RCC 7860 (cell line): ENCODE measurements at regions not wholly inside any gene's neighbourhood (a gene's known extent, or its start where the extent isn't known, plus 50 kb on each side); places are given as distances from the start of the nearest gene placed in this dataset.

Experiments used
- DNase-seq: peaks from one replicate; pipeline ENCODE4 v3.0.0-alpha.2; 2015; ENCODE audit warnings: low spot score
- FAIRE-seq: peaks from 2 replicates; lab custom pipeline; 2012; peaks lifted over from hg19 to GRCh38; lab: Jason Lieb, UNC

DNA sequence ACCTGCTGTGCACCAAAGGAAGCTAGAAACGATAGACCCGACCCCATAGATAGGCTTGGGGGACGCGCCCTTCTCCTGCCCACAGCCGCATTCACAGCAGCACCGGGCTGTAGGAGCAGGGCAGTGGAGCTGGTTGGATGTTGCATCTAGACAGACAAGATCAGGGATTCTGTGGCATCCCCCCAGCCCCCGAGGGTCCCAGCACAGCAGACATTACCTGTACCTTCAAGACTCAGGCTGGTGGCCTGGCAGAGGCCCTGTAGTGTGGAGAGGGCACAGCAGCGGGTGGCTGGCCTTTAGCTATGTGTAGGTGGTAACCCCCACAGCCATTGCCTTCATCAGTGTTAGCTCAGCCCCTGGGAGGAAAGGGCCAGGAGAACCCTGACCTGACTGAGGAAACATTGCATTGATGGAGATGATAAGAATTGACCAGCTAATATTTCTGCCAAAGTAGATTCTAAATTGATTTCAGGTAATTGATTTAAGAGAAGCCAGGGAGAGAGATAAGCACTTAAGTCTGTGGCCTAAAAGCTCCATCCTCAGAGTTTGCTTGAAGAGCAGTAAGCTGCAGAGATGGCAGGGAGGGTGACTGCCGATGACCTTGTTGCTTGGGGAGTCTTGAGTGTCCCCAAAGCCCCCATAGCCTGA is 269.4 kb downstream of the TLE3 start:
- FAIRE-seq, result no peak
- no peak for DNase-seq

- FAIRE-seq, result no peak
These were observed 267.7 kb downstream of the TLE3 start for GRCh38 chr15:69829974-69830373.

DNA sequence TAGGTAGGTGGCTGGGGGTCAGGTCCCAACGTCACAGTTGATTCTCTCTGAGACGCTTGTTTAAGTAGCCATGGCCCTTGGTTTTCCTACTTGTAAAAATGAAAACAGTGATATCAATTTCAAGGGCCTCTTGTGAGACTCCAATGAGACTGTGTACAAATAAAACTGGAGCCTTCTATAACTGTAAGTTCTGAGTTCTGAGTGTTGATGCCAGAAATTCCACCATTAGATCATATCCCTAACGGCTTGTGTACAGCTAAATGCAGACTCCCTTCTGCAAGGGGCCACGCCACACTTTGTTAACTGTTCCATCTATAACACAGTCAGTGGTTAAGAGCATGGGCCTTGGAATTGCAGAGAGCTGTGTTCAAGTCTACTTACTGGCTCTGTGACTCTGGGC is 267.3 kb downstream of the TLE3 start:
- no peak for DNase-seq
- FAIRE-seq, result no peak

More at GRCh38 chr15:69829974-69830373, 267.7 kb downstream of the TLE3 start:
- no peak for DNase-seq

GRCh38 chr15:69830876-69831275 is 266.8 kb downstream of the TLE3 start:
- no peak for FAIRE-seq
- DNase-seq, result no peak

- DNase-seq, result no peak
- no peak for FAIRE-seq
These were observed 263.4 kb downstream of the TLE3 start for GRCh38 chr15:69834267-69834666.

DNA sequence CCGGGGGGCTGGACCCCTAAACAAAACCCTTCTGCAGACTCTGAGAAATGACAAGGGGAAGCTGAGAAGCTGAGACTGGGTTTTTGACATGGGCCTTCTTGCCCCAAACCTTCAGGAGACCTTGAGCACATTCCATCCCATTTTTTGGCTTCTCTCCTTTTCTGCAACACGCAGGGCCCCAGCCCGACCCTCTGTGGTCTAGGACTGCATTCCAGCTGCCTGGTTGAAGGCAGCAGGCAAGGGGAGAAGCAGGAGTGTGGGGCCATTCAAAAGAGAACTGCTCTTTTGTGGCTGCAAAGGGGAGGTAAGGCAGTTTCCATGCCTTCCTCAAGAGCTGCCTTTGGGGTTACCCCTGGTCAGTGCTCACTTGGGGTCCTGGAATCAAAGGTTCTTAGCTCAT is 263.0 kb downstream of the TLE3 start:
- FAIRE-seq (no peak), DNase-seq (no peak)

GRCh38 chr15:69836048-69836447 is 261.7 kb downstream of the TLE3 start:
- no peak for DNase-seq
- no peak for FAIRE-seq

GRCh38 chr15:69836526-69837230 is 261.0 kb downstream of the TLE3 start:
- no peak for FAIRE-seq
- DNase-seq, result no peak

DNA sequence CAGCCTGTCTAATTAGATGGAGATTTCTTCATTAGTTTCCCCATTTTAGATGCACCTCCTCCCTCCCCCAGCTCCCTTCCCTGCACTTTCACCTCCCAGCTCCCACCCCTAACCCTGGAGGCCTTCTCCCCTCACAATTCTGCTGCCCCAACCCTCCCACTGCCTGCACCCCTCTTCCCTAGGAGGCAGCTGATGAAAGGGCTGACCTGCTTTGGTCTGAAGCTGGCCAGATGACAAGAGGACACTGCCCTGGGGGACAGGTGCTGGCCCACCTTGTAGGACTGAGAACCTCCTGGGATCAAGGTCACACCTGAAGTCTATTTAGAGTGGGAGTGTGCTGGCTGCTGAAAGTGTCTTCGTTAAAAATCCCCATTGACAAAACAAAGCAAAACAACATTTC is 259.4 kb downstream of the TLE3 start:
- DNase-seq (no peak), FAIRE-seq (no peak)

DNA sequence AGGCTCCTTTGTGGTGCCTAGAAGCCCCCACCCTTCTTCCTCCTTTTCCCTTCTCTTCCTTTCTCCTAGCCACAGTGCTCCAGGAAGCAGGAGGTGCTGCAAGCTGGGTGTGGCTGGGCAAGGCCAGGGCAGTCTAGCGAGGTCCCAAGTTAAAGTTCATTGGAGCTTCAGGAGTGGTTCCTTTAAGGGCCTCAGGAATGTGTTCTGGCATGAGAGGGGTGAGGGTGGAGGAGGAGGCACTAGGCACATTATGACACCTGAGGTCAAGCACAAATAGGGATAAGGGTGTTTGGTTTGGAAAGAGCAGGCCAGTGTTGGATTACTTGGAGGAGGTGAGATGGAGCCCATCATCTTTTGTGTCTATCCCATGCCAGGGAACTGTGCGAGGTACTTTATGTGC is 258.7 kb downstream of the TLE3 start:
- FAIRE-seq, result no peak

DNA sequence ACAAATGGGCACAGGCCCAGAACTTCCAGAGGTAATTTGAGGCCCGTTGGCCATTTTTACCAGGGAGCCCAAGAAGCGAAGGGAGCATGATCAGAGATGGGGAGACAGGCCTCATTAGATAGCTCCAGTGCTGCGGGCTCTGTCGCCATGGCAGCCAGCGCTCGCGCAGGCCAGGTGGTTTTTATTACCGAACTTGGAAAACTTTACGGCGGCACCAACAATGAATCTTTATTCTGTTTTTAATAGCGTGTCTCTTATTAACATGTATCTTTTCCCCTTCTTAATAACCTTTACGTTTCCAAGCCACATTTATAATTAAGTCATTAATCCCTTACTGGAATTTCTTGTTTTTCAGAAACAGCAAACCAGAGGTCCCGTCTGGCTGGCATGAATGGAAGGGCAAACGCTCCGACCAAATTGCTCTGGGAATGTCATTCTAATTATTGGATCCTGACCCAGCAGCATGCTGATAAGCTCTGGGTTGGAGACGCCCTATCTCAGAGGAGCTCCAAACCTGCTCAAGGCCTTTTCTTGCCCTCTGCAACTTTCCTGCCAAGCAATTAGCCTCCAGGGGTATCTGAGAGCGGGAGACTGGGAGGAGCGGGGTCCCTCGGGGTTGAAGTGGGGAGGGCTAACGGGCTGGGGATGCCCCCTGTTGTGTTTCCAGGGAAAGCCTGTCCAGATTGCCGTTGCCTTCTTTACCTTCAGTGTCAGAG is 256.4 kb downstream of the TLE3 start:
- FAIRE-seq (no peak), DNase-seq (no peak)

More for the DNA sequence above, 258.7 kb downstream of the TLE3 start:
- DNase-seq, result no peak

GRCh38 chr15:69842851-69843250 is 254.9 kb downstream of the TLE3 start:
- DNase-seq (no peak), FAIRE-seq (no peak)

DNA sequence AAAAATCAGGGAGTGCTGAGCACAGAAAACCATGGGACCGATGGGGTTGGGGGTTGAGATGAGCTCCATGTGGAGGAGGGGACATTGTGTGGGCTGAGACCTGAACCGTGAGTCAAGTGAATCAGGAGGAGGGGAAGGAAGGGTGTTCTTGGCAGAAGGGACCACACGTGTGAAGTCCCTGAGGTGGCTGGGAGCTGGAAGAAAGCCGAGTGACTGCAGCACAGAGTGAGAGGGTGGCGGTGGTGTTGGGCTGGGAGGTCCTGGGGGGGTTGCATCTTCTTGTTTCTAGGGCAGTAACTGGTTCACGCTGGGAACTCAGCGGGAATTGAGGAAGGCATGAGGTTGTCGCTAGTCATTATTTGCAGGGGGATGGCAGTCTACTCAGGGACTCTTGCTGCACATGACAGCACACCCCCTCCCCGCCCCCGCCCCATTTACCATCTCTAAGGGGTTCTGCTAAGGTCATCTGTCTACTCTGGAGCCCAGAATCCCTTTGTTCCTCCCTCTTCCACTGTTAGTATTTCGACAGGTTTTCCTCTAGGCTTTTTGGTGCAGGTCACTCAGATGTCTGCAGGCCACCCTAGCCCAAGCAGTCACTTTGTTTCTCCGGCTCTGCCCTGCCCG is 254.3 kb downstream of the TLE3 start:
- no peak for DNase-seq
- no peak for FAIRE-seq

DNA sequence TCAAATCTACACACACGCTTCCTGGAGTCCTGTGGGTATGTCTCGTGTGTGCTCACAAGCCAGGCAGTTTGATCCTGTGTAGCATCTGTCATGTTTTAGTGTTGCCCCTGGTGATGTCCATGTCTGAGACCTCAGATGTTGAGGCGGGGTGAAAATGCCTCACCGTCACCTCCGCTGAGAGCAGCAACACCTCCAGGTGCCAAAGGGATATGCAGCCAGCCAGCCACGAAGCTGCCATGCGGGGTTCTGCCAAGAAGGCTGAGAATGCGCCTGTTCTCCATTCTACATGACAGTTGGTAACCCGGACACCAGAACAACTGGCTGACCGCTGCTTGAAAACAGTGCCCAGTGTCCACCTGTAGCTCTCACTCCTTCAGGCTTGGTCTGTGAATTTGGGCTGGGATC is 253.8 kb downstream of the TLE3 start:
- FAIRE-seq, result no peak
- no peak for DNase-seq

GRCh38 chr15:69845159-69845558 is 252.6 kb downstream of the TLE3 start:
- FAIRE-seq (no peak), DNase-seq (no peak)

- FAIRE-seq, result no peak
- DNase-seq, result no peak
These were observed 250.1 kb downstream of the TLE3 start for GRCh38 chr15:69847625-69848024.

DNA sequence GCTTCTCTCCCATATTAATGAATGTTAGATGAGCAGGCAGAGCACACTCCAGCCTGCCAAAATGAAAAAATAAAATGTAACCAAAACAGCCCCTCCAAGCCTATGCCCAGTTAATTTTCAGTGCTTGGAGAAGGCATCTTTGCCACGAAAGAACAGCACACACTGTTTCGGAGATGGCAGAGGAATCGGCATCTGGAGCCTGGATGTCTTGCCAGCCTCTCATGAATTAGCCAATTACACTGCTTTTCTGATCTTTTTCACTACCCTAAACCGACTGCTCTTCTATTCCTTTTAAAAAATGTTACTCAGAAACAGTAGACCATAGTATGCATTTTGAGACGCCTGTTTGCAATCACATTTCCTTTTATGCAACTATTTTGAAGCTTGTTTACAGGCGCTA is 249.6 kb downstream of the TLE3 start:
- FAIRE-seq (no peak), DNase-seq (no peak)

- DNase-seq (peak; percentile 17), FAIRE-seq (no peak)
These were observed 249.0 kb downstream of the TLE3 start for GRCh38 chr15:69848551-69849231.

DNA sequence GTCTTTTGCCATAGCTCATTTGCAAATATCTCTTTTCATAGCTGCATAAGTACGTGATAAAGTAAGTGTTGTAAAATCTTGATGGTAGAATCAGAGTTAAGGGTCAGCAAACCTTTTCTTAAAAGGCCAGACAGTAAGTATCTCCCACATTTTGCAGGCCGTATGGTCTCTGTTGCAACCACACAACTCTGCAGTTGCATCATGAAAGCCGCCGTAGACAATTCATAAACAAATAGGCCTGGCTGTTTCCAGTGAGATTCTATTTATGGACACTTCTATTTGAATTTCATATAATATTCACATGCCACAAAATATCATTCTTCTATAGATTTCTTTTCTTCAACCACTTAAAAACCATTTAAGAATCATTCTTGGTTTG is 248.5 kb downstream of the TLE3 start:
- FAIRE-seq (no peak), DNase-seq (no peak)

GRCh38 chr15:69852482-69852881 is 245.2 kb downstream of the TLE3 start:
- FAIRE-seq, result peak; percentile 50

GRCh38 chr15:69852916-69853315 is 244.8 kb downstream of the TLE3 start:
- FAIRE-seq, result no peak
- peak; percentile 32 for DNase-seq

More at GRCh38 chr15:69852482-69852881, 245.2 kb downstream of the TLE3 start:
- DNase-seq, result peak; percentile 65
